Transverse colon (tissue), 4 donors: ENCODE measurements at regions not wholly inside any gene's neighbourhood (a gene's known extent, or its start where the extent isn't known, plus 50 kb on each side); places are given as distances from the start of the nearest gene placed in this dataset.

Experiments used
- DNase-seq: peaks from one replicate; pipeline ENCODE4 v3.0.0-alpha.2; 2019
- H3K27ac ChIP-seq, 4 donors: fragments of 200-600 bp; sonication (generic); 2 replicates each; pipeline ENCODE4 v1.5.1; 2016 to 2018; ENCODE audit warnings: inconsistent platforms in 4 of 4
- H3K27me3 ChIP-seq: fragments of 200-600 bp; sonication (generic); 2 replicates; pipeline ENCODE4 v1.5.1; 2017; ENCODE audit warnings: inconsistent platforms
- H3K36me3 ChIP-seq, 4 donors: fragments of 200-600 bp; sonication (generic); 2 replicates each; pipeline ENCODE4 v1.5.1; 2017 to 2019; ENCODE audit warnings: inconsistent platforms in 4 of 4
- H3K4me1 ChIP-seq, 4 donors: fragments of 200-600 bp; sonication (generic); 2 replicates each; pipeline ENCODE4 v1.5.1; 2017 to 2020; ENCODE audit warnings: inconsistent platforms in 4 of 4
- H3K4me3 ChIP-seq, 4 donors: fragments of 200-600 bp; sonication (generic); 1 replicate in 1 of 4; 2 replicates in 3 of 4; pipeline versions ENCODE4 v1.5.1 to v1.6.1; 2017 to 2019; ENCODE audit warnings: inconsistent platforms in 4 of 4
- H3K9me3 ChIP-seq, 2 donors: fragments of 200-600 bp; sonication (generic); 2 replicates each; pipeline ENCODE4 v1.5.1; 2017 to 2019; ENCODE audit warnings: inconsistent platforms in 2 of 2
- EP300 ChIP-seq: sonication (generic); formaldehyde crosslinking; IDR thresholded peaks from one replicate; pipeline ENCODE4 v1.6.1; 2017; ENCODE audit warnings: antibody characterized with exemption, low read depth
- POLR2A ChIP-seq: fragments of 450-650 bp; IDR thresholded peaks from one replicate; pipeline ENCODE4 v1.6.1; 2016; ENCODE audit warnings: antibody characterized with exemption, mild to moderate bottlenecking, moderate library complexity
- POLR2AphosphoS5 ChIP-seq, 3 donors: sonication (generic); formaldehyde crosslinking; IDR thresholded peaks; one replicate each; pipeline ENCODE4 v1.6.1; 2016; ENCODE audit warnings: antibody characterized with exemption in 3 of 3
- WGBS, 2 donors: methylation state at CpG; one replicate each; pipeline ENCODE4 v1.1.5; 2018; ENCODE audit warnings: low coverage in 1 of 2; 5-methylcytosine and 5-hydroxymethylcytosine counted together
- in situ Hi-C, 4 donors: fragments of 200-750 bp; cut with MboI; loops; one replicate each; pipeline versions ENCODE4 v1.15.0 to v1.15.1; 2017; ENCODE audit warnings: low sequenced_read_pairs in 3 of 4, low pct_ligation_motif_present in 1 of 4, low pct_unique_long_range_greater_than_20kb in 1 of 4
- intact Hi-C: fragments of 100-400 bp; cut with DNase I; formaldehyde crosslinking; loops from one replicate; pipeline ENCODE4 v1.15.1; 2023; ENCODE audit warnings: low total_unique reads
- TF ChIP-seq, protein P1 (sequence below), 5 experiments: fragments of 200-600 bp in 3 of 5; fragments of 450-650 bp in 2 of 5; sonication (generic) in 3 of 5; IDR thresholded peaks; 1 replicate in 2 of 5; 2 replicates in 3 of 5; pipeline ENCODE4 v1.5.1; 2016 to 2017; ENCODE audit warnings: antibody characterized with exemption in 5 of 5, inconsistent platforms in 3 of 5, mild to moderate bottlenecking in 2 of 5, moderate library complexity in 1 of 5

DNA sequence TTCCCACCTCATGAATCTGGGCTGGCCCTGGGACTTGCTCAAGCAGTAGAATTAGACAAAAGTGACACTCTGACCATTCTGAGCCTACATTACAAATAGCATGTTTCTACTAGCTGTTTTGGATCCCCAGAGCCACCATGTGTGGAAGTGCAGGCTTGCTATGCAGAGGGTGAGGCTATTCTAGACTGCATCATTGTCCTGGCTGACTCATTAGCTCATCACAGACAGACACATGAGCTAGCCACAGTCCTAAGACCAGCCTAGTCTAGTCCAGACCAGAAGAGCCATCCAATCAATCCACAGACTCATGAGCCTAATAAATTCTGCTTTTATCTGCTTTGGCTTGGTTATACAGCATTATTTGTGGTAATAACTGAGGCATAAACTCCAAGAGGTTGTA, 351.9 kb downstream of the PRELID2 start:
- H3K36me3 ChIP-seq = no peaks in the 10 kb centered on the region
- no peak overlapping the region for H3K27ac ChIP-seq
- no peaks in the 10 kb centered on the region for H3K27me3 ChIP-seq
- DNase-seq = no peak
- no peaks in the 10 kb centered on the region for H3K9me3 ChIP-seq
- intact Hi-C loops (no loop called here), in situ Hi-C loops (no loop called here)
- no peaks in the 10 kb centered on the region for H3K4me1 ChIP-seq
- no peak overlapping the region for H3K4me3 ChIP-seq
- TF ChIP-seq, protein P1, sequence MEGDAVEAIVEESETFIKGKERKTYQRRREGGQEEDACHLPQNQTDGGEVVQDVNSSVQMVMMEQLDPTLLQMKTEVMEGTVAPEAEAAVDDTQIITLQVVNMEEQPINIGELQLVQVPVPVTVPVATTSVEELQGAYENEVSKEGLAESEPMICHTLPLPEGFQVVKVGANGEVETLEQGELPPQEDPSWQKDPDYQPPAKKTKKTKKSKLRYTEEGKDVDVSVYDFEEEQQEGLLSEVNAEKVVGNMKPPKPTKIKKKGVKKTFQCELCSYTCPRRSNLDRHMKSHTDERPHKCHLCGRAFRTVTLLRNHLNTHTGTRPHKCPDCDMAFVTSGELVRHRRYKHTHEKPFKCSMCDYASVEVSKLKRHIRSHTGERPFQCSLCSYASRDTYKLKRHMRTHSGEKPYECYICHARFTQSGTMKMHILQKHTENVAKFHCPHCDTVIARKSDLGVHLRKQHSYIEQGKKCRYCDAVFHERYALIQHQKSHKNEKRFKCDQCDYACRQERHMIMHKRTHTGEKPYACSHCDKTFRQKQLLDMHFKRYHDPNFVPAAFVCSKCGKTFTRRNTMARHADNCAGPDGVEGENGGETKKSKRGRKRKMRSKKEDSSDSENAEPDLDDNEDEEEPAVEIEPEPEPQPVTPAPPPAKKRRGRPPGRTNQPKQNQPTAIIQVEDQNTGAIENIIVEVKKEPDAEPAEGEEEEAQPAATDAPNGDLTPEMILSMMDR (IDR thresholded peaks at IDR 0.05) = no peak
- TF ChIP-seq EP300 = no peak
- TF ChIP-seq POLR2A = no peak
- TF ChIP-seq POLR2AphosphoS5 (IDR thresholded peaks at IDR 0.05) = no peak

DNA sequence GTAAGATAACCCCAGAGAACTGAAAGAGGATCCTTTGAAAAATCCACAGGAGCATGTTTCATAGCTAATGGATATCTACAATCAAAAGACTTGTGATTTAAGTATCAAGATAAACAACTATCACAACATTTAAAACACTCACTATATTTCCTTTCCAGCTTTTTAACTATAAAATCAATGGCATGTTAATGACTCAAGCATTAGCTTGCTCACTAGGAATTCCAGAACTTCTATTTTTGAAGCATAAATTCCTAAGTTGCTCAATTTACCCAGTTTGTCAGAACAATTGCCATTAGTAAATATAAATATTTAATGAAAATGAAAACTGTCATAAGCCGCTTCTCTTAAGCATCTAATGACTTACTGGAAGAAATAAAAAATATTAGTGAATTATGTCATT, 355.3 kb downstream of the PRELID2 start:
- H3K4me1 ChIP-seq = no peaks in the 10 kb centered on the region
- 83 to 100% methylated on average over 1 of the region's 1 CpG for WGBS, 2 donors
- intact Hi-C loops = no loop called here

DNA sequence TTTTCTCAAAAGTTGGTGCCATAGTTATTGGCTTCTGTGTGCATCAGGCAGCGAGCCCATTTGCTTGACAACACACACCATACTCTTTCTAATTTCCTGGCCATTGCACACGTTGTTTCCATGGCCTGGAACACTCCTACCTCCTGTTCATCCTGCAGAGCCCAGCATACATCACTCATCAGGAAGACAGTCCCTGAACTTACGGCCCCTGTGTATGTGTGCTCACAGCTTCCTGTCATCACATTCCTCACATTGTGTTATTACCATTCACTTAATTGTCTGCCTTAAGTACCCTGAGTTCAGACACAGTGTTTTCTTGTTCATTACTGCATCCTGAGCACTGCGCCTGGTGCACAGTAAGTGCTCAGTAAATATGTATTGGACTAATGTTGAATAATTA, 355.9 kb downstream of the PRELID2 start:
- Histone ChIP-seq H3K27ac (no peak overlapping the region), H3K4me1 (no peaks in the 10 kb centered on the region), H3K36me3 (no peaks in the 10 kb centered on the region), H3K4me3 (no peak overlapping the region), H3K9me3 (no peaks in the 10 kb centered on the region), H3K27me3 (no peaks in the 10 kb centered on the region)
- intact Hi-C loops = no loop called here
- in situ Hi-C loops = no loop called here
- 63 to 70% methylated on average over 3 to 4 of the region's 4 CpGs for WGBS, 2 donors
- no peak for DNase-seq
- TF ChIP-seq POLR2AphosphoS5 (IDR thresholded peaks at IDR 0.05) = no peak
- no peak for TF ChIP-seq EP300
- TF ChIP-seq POLR2A = no peak
- TF ChIP-seq, protein P1 (IDR thresholded peaks at IDR 0.05) = no peak

More for the DNA sequence above, 355.3 kb downstream of the PRELID2 start:
- H3K36me3 ChIP-seq = no peaks in the 10 kb centered on the region
- no peaks in the 10 kb centered on the region for H3K27me3 ChIP-seq
- no peak for DNase-seq
- TF ChIP-seq POLR2A (no peak), POLR2AphosphoS5 (IDR thresholded peaks at IDR 0.05) (no peak), EP300 (no peak)
- TF ChIP-seq, protein P1 (IDR thresholded peaks at IDR 0.05) = no peak
- H3K9me3 ChIP-seq = no peaks in the 10 kb centered on the region
- no peak overlapping the region for H3K4me3 ChIP-seq
- in situ Hi-C loops = no loop called here
- H3K27ac ChIP-seq = no peak overlapping the region

DNA sequence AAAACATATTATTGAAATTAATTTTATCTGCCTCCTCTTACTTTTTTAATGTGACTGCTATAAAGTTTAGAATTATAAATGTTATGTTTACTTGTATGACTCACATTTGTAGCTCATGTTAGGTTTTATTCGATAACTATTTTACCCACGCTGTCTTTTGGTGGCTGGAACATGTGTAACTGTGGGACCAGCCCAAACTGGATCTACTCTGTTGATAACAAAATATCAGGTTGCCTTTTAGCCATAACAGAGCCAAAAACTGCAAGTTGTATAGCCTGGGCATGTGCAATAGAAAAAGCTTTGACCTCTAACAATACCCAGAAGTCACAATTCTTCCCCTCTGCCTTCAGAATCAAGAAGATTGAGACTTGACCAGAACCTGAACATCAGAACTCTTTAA, 356.5 kb downstream of the PRELID2 start:
- in situ Hi-C loops = no loop called here
- TF ChIP-seq, protein P1 (IDR thresholded peaks at IDR 0.05) = no peak
- TF ChIP-seq EP300 (no peak), POLR2AphosphoS5 (IDR thresholded peaks at IDR 0.05) (no peak), POLR2A (no peak)

More for the DNA sequence above, 356.5 kb downstream of the PRELID2 start:
- Histone ChIP-seq H3K4me3 (no peak overlapping the region), H3K27ac (no peak overlapping the region), H3K4me1 (no peaks in the 10 kb centered on the region), H3K27me3 (no peaks in the 10 kb centered on the region), H3K9me3 (no peaks in the 10 kb centered on the region), H3K36me3 (no peaks in the 10 kb centered on the region)
- DNase-seq = no peak
- WGBS, 2 donors = 72 to 79% methylated on average over 2 of the region's 2 CpGs
- intact Hi-C loops = no loop called here
